SKM-1 treated with dmso at 0.1 percent for 144 hours (cell line): ENCODE measurements at regions not wholly inside any gene's neighbourhood (a gene's known extent, or its start where the extent isn't known, plus 50 kb on each side); places are given as distances from the start of the nearest gene placed in this dataset.
"Not testable (repeated sequence)": the region's sequence is repeated elsewhere in the genome, so short reads cannot be mapped to it uniquely, and the experiment has no call there.

Source experiments
- DNase-seq: peaks from one replicate; lab custom pipeline; 2025; ENCODE audit not compliant: unreplicated experiment; lab: John Stamatoyannopoulos, UW

GRCh38 chr1:232357416-232357815 lies 272.5 kb downstream of the SIPA1L2 start:
- no peak for DNase-seq

- no peak for DNase-seq
Measured at GRCh38 chr1:232355162-232356006, 274.5 kb downstream of the SIPA1L2 start.

GRCh38 chr1:232353001-232353400 lies 276.9 kb downstream of the SIPA1L2 start:
- no peak for DNase-seq

- no peak for DNase-seq
Measured at GRCh38 chr1:232352366-232352765, 277.6 kb downstream of the SIPA1L2 start.

GRCh38 chr1:232351335-232351734 lies 278.6 kb downstream of the SIPA1L2 start:
- no peak for DNase-seq

- no peak for DNase-seq
Measured at GRCh38 chr1:232346844-232347243, 283.1 kb downstream of the SIPA1L2 start.

- no peak for DNase-seq
Measured at GRCh38 chr1:232344791-232345399, 285.0 kb downstream of the SIPA1L2 start.

- DNase-seq = not testable (repeated sequence)
Measured at GRCh38 chr1:232344186-232344585, 285.7 kb downstream of the SIPA1L2 start.

- DNase-seq = no peak
Measured at GRCh38 chr1:232340446-232340845, 289.5 kb downstream of the SIPA1L2 start.

- no peak for DNase-seq
Measured at GRCh38 chr1:232339073-232339472, 290.9 kb downstream of the SIPA1L2 start.

GRCh38 chr1:232335741-232336293 lies 294.1 kb downstream of the SIPA1L2 start:
- no peak for DNase-seq

GRCh38 chr1:232335261-232335660 lies 294.7 kb downstream of the SIPA1L2 start:
- DNase-seq = no peak

- no peak for DNase-seq
Measured at GRCh38 chr1:232334811-232335210, 295.1 kb downstream of the SIPA1L2 start.

GRCh38 chr1:232334246-232334645 lies 295.7 kb downstream of the SIPA1L2 start:
- no peak for DNase-seq

GRCh38 chr1:232333419-232333767 lies 296.5 kb downstream of the SIPA1L2 start:
- no peak for DNase-seq

GRCh38 chr1:232332710-232333418 lies 297.1 kb downstream of the SIPA1L2 start:
- DNase-seq = not testable (repeated sequence)

GRCh38 chr1:232329103-232329813 lies 300.7 kb downstream of the SIPA1L2 start:
- DNase-seq = no peak

- DNase-seq = peak; percentile 28
Measured at GRCh38 chr1:232328486-232329102, 301.3 kb downstream of the SIPA1L2 start.

GRCh38 chr1:232327899-232328298 lies 302.0 kb downstream of the SIPA1L2 start:
- DNase-seq = no peak

GRCh38 chr1:232327269-232327668 lies 302.7 kb downstream of the SIPA1L2 start:
- DNase-seq = no peak
